HepG2 (cell line): ENCODE measurements at regions not wholly inside any gene's neighbourhood (a gene's known extent, or its start where the extent isn't known, plus 50 kb on each side); places are given as distances from the start of the nearest gene placed in this dataset.

Source experiments
- ATAC-seq: fragments of 200-7000 bp; cut with Tn5 transposase; 3 replicates; pipeline ENCODE4 v1.9.1; 2020; ENCODE audit warnings: mild to moderate bottlenecking, moderate library complexity
- BruUV-seq: library from RNA; stranded (reverse); fragments of 400-500 nt; replicated peaks from 2 replicates; lab custom pipeline; 2021; lab: Mats Ljungman, UMichigan
- CTCF ChIA-PET: fragments of 300-600 bp; formaldehyde crosslinking; extraction: SDS; loops from one replicate; lab custom pipeline; 2021; ENCODE audit warnings: low total read pairs, inconsistent platforms, low intra/inter-chr PET ratio; lab: Yijun Ruan, JAX
- POLR2A ChIA-PET: fragments of 350-600 bp; sonication (Branson Sonifier 250); formaldehyde crosslinking; loops from one replicate; lab custom pipeline; 2020; ENCODE audit warnings: antibody characterized with exemption, inconsistent platforms; lab: Yijun Ruan, JAX
- DNase-seq: peaks from one replicate; pipeline ENCODE4 v3.0.0-alpha.2; 2015; ENCODE audit warnings: low spot score
- FAIRE-seq: peaks from 3 replicates; lab custom pipeline; 2011; peaks lifted over from hg19 to GRCh38; lab: Jason Lieb, UNC
- H2AFZ ChIP-seq: one replicate; pipeline ENCODE4 v1.6.1; 2011; ENCODE audit warnings: low read length, inconsistent platforms
- H3K27ac ChIP-seq: fragments of 300-600 bp; 3 replicates; pipeline ENCODE4 v1.8.0; 2011; ENCODE audit warnings: mixed run types, mild to moderate bottlenecking, mixed read lengths, low read length, inconsistent platforms; ENCODE audit not compliant: insufficient read depth; ENCODE audit errors: extremely low read length
- H3K27me3 ChIP-seq, 2 experiments: fragments of 200-600 bp in 1 of 2; 2 replicates in 1 of 2; 3 replicates in 1 of 2; pipeline versions ENCODE4 v1.6.0 to v1.8.0; 2011; ENCODE audit warnings: low read length in 2 of 2, mild to moderate bottlenecking in 2 of 2, moderate library complexity in 2 of 2, inconsistent platforms in 1 of 2; ENCODE audit not compliant: insufficient read depth in 2 of 2, control insufficient read depth in 1 of 2
- H3K36me3 ChIP-seq, 2 experiments: fragments of 200-600 bp in 1 of 2; replicated peaks in 1 of 2; 2 replicates in 1 of 2; 3 replicates in 1 of 2; pipeline versions ENCODE4 v1.5.1 to v1.8.0; 2011; ENCODE audit warnings: low read length in 2 of 2, inconsistent platforms in 1 of 2; ENCODE audit not compliant: insufficient read depth in 2 of 2, control insufficient read depth in 1 of 2
- H3K4me1 ChIP-seq: 2 replicates; pipeline ENCODE4 v1.5.1; 2012; ENCODE audit warnings: low read length, inconsistent platforms; ENCODE audit not compliant: insufficient read depth
- H3K4me2 ChIP-seq: 2 replicates; pipeline ENCODE4 v1.6.0; 2011; ENCODE audit warnings: low read depth, low read length, inconsistent platforms
- H3K4me3 ChIP-seq, 3 experiments: fragments of 200-600 bp in 1 of 3; sonication (generic), shearing (Covaris generic) in 1 of 3; replicated peaks in 1 of 3; 2 replicates each; pipeline ENCODE4 v1.5.1; 2011 to 2016; ENCODE audit warnings: low read length in 3 of 3, inconsistent platforms in 2 of 3, low read depth in 2 of 3, mild to moderate bottlenecking in 2 of 3, control low read depth in 1 of 3, mixed read lengths in 1 of 3; ENCODE audit not compliant: insufficient read depth in 1 of 3
- H3K79me2 ChIP-seq: one replicate; pipeline ENCODE4 v1.6.1; 2011; ENCODE audit warnings: low read length, inconsistent platforms; ENCODE audit not compliant: insufficient read depth
- H3K9ac ChIP-seq: 2 replicates; pipeline ENCODE4 v1.6.0; 2011; ENCODE audit warnings: mild to moderate bottlenecking, low read depth, low read length, inconsistent platforms; ENCODE audit not compliant: insufficient read depth
- H3K9me3 ChIP-seq: 2 replicates; pipeline ENCODE4 v1.5.1; 2012; ENCODE audit warnings: mild to moderate bottlenecking, low read length
- H4K20me1 ChIP-seq: 2 replicates; pipeline ENCODE4 v1.6.0; 2011; ENCODE audit warnings: inconsistent platforms, mild to moderate bottlenecking, low read length, moderate library complexity; ENCODE audit not compliant: insufficient read depth
- ARID5B ChIP-seq: IDR thresholded peaks from 2 replicates; pipeline ENCODE4 v1.4.0; 2020; ENCODE audit warnings: mild to moderate bottlenecking, missing genetic modification reagents
- MIER2 ChIP-seq: IDR thresholded peaks from 2 replicates; pipeline ENCODE4 v1.6.1; 2016; ENCODE audit warnings: missing biosample characterization, missing genetic modification reagents
- SOX6 ChIP-seq, 2 experiments: fragments of 450-650 bp in 1 of 2; sonication (generic) in 1 of 2; formaldehyde crosslinking in 1 of 2; IDR thresholded peaks; 2 replicates each; pipeline versions ENCODE4 v1.4.0 to v1.6.1; 2017 to 2020; ENCODE audit warnings: antibody characterized with exemption in 1 of 2, mild to moderate bottlenecking in 1 of 2, missing genetic modification reagents in 1 of 2
- ZFP91 ChIP-seq: sonication (generic); formaldehyde crosslinking; IDR thresholded peaks from 2 replicates; pipeline ENCODE4 v1.9.0; 2022; ENCODE audit warnings: missing genetic modification reagents, mild to moderate bottlenecking, borderline replicate concordance
- ZNF773 ChIP-seq: sonication (generic); formaldehyde crosslinking; IDR thresholded peaks from 2 replicates; pipeline ENCODE4 v1.4.0; 2020; ENCODE audit warnings: missing genetic modification reagents, borderline replicate concordance
- WGBS: methylation state at CpG from one replicate; pipeline ENCODE4 v1.1.6; 2017; ENCODE audit warnings: low lambda C conversion rate; 5-methylcytosine and 5-hydroxymethylcytosine counted together
- in situ Hi-C: cut with HindIII; loops from 2 replicates; pipeline ENCODE4 v1.10.0; 2017; ENCODE audit warnings: low pct_unique_long_range_greater_than_20kb; ENCODE audit not compliant: extremely low pct_ligation_motif_present
- intact Hi-C: fragments of 100-400 bp; cut with micrococcal nuclease; formaldehyde crosslinking; loops from one replicate; pipeline ENCODE4 v1.10.0; 2022; ENCODE audit not compliant: unreplicated experiment

- ChIA-PET POLR2A (no interaction called here), CTCF (no interaction called here)
- no peaks in the 10 kb centered on the region for H4K20me1 ChIP-seq
- no peak overlapping the region for H3K4me3 ChIP-seq
- no peaks in the 10 kb centered on the region for H3K79me2 ChIP-seq
- ATAC-seq (no peak), FAIRE-seq (no peak), DNase-seq (no peak)
- H3K27me3 ChIP-seq: no peaks in the 10 kb centered on the region; a peak in 1 of 5 replicates
- no peaks in the 10 kb centered on the region for H3K9me3 ChIP-seq
- H3K9ac ChIP-seq: no peak overlapping the region
- H3K4me2 ChIP-seq: no peak overlapping the region
- TF ChIP-seq SOX6 (IDR thresholded peaks at IDR 0.05) (no peak), SOX6 (CRISPR knock-in tag; IDR thresholded peaks at IDR 0.05) (no peak), ARID5B (no peak), ZFP91 (no peak), MIER2 (CRISPR knock-in tag) (no peak), ZNF773 (CRISPR knock-in tag) (no peak)
- no TSS peak for BruUV-seq
- no peak overlapping the region for H2AFZ ChIP-seq
- WGBS: 8% methylated on average over 2 of the region's 2 CpGs
- in situ Hi-C loops (loop anchor here (25.0 kb wide), 1 partner anchor 1275 kb away; no protein-coding TSS in a partner anchor), intact Hi-C loops (no loop called here)
- no peaks in the 10 kb centered on the region for H3K36me3 ChIP-seq
- H3K4me1 ChIP-seq: no peaks in the 10 kb centered on the region
- no peak overlapping the region for H3K27ac ChIP-seq
Observed at GRCh38 chr3:135887220-135887619, 78.3 kb upstream of the PPP2R3A start.
